SH-SY5Y (cell line): ENCODE measurements at regions not wholly inside any gene's neighbourhood (a gene's known extent, or its start where the extent isn't known, plus 50 kb on each side); places are given as distances from the start of the nearest gene placed in this dataset.

ENCODE experiments used
- GATA2 ChIP-seq: IDR thresholded peaks from 2 replicates; pipeline ENCODE4 v1.6.1; 2011; ENCODE audit warnings: mild to moderate bottlenecking, low read depth, low read length
- GATA3 ChIP-seq: IDR thresholded peaks from 2 replicates; pipeline ENCODE4 v1.6.1; 2011; ENCODE audit warnings: low read depth, mild to moderate bottlenecking, low read length, moderate library complexity

- TF ChIP-seq GATA3 (no peak), GATA2 (no peak)
Observed at GRCh38 chr2:16728351-16729136, 62.9 kb upstream of the CYRIA start.

GRCh38 chr2:16727849-16728248, 62.2 kb upstream of the CYRIA start:
- peak; percentile 24; the same call in 1 of the 2 replicates for TF ChIP-seq GATA2

- TF ChIP-seq GATA3 (no peak), GATA2 (no peak)
Observed at GRCh38 chr2:16727256-16727655, 61.6 kb upstream of the CYRIA start.

GRCh38 chr2:16726577-16726976, 60.9 kb upstream of the CYRIA start:
- TF ChIP-seq GATA3 (no peak), GATA2 (no peak)

GRCh38 chr2:16726147-16726546, 60.5 kb upstream of the CYRIA start:
- TF ChIP-seq GATA3 (no peak), GATA2 (no peak)

- no peak for TF ChIP-seq GATA2
- no peak for TF ChIP-seq GATA3
Observed at GRCh38 chr2:16725549-16725948, 59.9 kb upstream of the CYRIA start.

GRCh38 chr2:16722677-16723076, 57.0 kb upstream of the CYRIA start:
- TF ChIP-seq GATA3 = no peak
- no peak for TF ChIP-seq GATA2

DNA sequence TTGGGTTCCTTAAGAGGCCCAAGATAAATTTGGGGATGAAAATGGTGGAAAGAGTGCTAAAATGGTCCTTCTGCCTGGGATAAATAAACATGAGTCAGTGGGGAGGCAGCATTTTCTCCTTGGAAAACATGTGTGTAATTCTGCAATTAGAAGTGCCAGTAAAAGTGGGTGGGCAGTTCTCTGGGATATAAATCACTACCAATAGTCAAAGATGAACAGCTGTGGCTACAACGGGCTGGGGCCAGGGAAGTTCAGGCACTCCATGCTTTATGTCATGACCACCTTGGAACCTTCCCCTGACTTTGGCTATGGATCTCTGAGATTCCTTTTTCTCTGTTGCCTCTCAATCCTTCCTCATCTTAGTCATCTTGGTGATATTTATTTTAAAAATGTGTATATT, 56.5 kb upstream of the CYRIA start:
- no peak for TF ChIP-seq GATA2
- TF ChIP-seq GATA3 = no peak

DNA sequence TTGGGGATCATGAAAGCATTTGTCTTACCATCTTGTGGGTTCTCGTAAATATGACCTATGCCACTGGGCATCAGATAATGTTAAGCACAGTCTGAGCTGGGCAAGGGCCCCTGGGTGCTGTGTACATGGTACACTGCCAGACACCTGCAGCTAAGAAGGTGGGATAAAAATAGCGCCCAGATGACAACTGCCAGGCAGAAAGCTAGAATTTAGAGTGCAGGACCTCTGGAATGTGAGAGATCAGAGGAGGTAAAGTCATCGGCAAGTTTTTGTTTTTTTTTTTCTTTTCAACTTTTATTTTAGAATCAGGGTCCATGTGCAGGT, 53.8 kb upstream of the CYRIA start:
- TF ChIP-seq GATA3 = no peak
- TF ChIP-seq GATA2 = no peak

- peak; percentile 55; the same call in 1 of the 2 replicates for TF ChIP-seq GATA2
- TF ChIP-seq GATA3 = no peak
Observed at GRCh38 chr2:16718576-16719484, 53.2 kb upstream of the CYRIA start.

DNA sequence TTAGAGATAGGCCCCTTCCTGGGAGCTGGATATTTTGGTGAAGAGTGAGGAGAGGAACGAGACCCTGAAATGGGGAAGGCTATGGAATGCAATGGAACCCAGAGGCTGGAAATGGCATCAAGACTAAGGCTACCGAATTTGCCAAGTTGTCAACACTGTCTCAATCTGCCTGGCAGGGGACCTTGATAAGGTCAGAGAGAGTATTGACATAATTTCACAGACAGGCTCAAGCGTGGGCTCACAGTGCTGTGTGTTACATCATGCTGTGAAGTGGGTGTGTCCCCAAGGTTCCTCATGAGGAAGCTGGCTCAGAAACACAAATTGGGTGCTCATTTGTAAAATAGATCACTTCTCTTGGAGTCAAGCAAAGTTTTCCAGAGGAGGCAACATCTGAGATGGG, 51.8 kb upstream of the CYRIA start:
- no peak for TF ChIP-seq GATA2
- TF ChIP-seq GATA3 = no peak

DNA sequence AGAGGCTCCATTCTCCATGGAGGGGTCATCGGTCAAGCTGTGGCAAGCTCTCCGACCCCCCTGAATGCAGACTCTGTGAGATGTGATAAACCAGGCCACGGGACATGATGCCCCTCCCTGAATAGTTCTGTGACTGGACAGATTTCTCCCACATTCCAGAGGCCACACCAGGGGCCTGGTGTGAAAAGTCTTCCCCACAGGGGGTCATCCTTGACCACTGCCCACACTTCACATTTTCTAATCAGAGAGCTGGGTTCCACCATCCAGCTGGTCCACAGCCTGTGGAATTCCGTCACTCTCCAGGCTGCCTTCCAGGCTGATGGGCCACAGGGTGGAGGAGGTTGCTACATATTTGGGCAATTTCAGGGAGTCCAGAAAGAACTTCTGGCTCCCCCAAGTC, 51.3 kb upstream of the CYRIA start:
- TF ChIP-seq GATA3 = no peak
- no peak for TF ChIP-seq GATA2

- TF ChIP-seq GATA2 (no peak), GATA3 (no peak)
Observed at GRCh38 chr2:16716024-16716423, 50.4 kb upstream of the CYRIA start.
